Panc1 (cell line): ENCODE measurements at regions not wholly inside any gene's neighbourhood (a gene's known extent, or its start where the extent isn't known, plus 50 kb on each side); places are given as distances from the start of the nearest gene placed in this dataset.

Source experiments
- ATAC-seq: fragments of 200-7000 bp; cut with Tn5 transposase; 2 replicates; pipeline ENCODE4 v1.9.1; 2020; ENCODE audit warnings: mild to moderate bottlenecking, moderate library complexity
- BruUV-seq: library from RNA; stranded (reverse); fragments of 400-500 nt; replicated peaks from 2 replicates; lab custom pipeline; 2021; lab: Mats Ljungman, UMichigan
- CTCF ChIA-PET: fragments of 300-600 bp; sonication (Branson Sonifier 250); formaldehyde crosslinking; loops from one replicate; lab custom pipeline; 2022; ENCODE audit warnings: antibody characterized with exemption; lab: Charles Lee
- POLR2A ChIA-PET: fragments of 300-600 bp; sonication (Branson Sonifier 250); formaldehyde crosslinking; loops from one replicate; lab custom pipeline; 2022; ENCODE audit warnings: antibody characterized with exemption; lab: Charles Lee
- DNase-seq: peaks from one replicate; pipeline ENCODE4 v3.0.0-alpha.2; 2010; ENCODE audit warnings: low read depth, low spot score
- H3K27ac ChIP-seq: 2 replicates; pipeline ENCODE4 v1.5.1; 2011; ENCODE audit warnings: mild to moderate bottlenecking, low read length, inconsistent platforms
- H3K27me3 ChIP-seq: fragments of 200-500 bp; sonication (Bioruptor generic); 2 replicates; pipeline ENCODE4 v1.6.0; 2014; ENCODE audit warnings: low read length, inconsistent platforms; ENCODE audit not compliant: control insufficient read depth, insufficient read depth
- H3K36me3 ChIP-seq: fragments of 200-500 bp; sonication (Bioruptor generic); 2 replicates; pipeline ENCODE4 v1.5.1; 2014; ENCODE audit warnings: inconsistent platforms, mild to moderate bottlenecking, low read length, moderate library complexity; ENCODE audit not compliant: control insufficient read depth, insufficient read depth
- H3K4me1 ChIP-seq: 2 replicates; pipeline ENCODE4 v1.5.1; 2011; ENCODE audit warnings: inconsistent platforms, mild to moderate bottlenecking, low read length, moderate library complexity; ENCODE audit not compliant: control insufficient read depth, insufficient read depth
- H3K4me3 ChIP-seq, 2 experiments: 2 replicates each; pipeline ENCODE4 v1.5.1; 2011 to 2012; ENCODE audit warnings: low read depth in 2 of 2, low read length in 2 of 2, mild to moderate bottlenecking in 2 of 2, inconsistent platforms in 1 of 2, moderate library complexity in 1 of 2
- H3K9me3 ChIP-seq: fragments of 200-500 bp; sonication (Bioruptor generic); 2 replicates; pipeline ENCODE4 v1.5.1; 2014; ENCODE audit warnings: low read depth, mild to moderate bottlenecking, inconsistent platforms, low read length, moderate library complexity; ENCODE audit not compliant: control insufficient read depth, insufficient read depth
- POLR2AphosphoS5 ChIP-seq: IDR thresholded peaks from 2 replicates; pipeline ENCODE4 v1.6.1; 2012; ENCODE audit warnings: mild to moderate bottlenecking, low read depth, low read length, moderate library complexity
- SIN3A ChIP-seq: IDR thresholded peaks from 2 replicates; pipeline ENCODE4 v1.6.1; 2012; ENCODE audit warnings: low read depth, mild to moderate bottlenecking, low read length, moderate library complexity, borderline replicate concordance; ENCODE audit not compliant: insufficient read depth
- TCF7L2 ChIP-seq: IDR thresholded peaks from 2 replicates; pipeline ENCODE4 v1.6.1; 2011; ENCODE audit warnings: mild to moderate bottlenecking, low read depth, low read length, inconsistent platforms
- in situ Hi-C: cut with HindIII; loops from 2 replicates; pipeline ENCODE4 v1.10.0; 2016; ENCODE audit warnings: low sequenced_read_pairs, low pct_unique_long_range_greater_than_20kb
- intact Hi-C: fragments of 100-400 bp; cut with micrococcal nuclease; formaldehyde crosslinking; loops from one replicate; pipeline ENCODE4 v1.10.0; 2022; ENCODE audit not compliant: unreplicated experiment
- TF ChIP-seq, protein P1 (sequence below): fragments of 450-650 bp; IDR thresholded peaks from 2 replicates; pipeline ENCODE4 v1.5.1; 2017; ENCODE audit warnings: mild to moderate bottlenecking
- TF ChIP-seq, protein P2 (sequence below), 2 experiments: IDR thresholded peaks; 2 replicates each; pipeline ENCODE4 v1.6.1; 2011 to 2012; ENCODE audit warnings: low read depth in 2 of 2, control low read depth in 1 of 2, low read length in 1 of 2, mild to moderate bottlenecking in 1 of 2, moderate library complexity in 1 of 2; ENCODE audit not compliant: insufficient read depth in 1 of 2

DNA sequence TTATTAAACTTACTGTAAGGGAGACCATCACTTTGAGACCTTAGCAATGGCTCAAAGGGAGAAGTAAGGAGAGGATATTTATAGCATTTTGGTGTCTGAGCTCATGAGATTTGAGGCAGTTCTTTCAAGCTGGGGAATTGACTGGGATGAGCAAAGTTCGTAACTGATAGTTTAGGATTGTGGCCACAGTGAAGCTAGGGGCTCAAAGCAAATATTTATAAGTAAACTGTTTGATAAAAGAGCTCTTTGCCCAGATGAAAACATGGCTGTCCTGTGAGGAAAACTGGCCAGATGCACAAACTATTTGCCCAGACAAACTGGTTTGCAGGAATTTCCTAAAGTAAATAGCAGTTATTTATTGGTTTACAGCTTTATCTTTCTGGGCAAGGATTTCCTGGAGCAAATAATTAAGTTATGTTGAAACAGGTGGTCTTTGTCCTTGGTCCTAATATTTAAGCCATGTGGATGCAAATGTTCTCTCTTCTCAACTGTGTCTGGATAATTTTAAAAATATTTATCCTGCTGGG, 59.7 kb upstream of the TMTC4 start:
- intact Hi-C loops, result no loop called here
- H3K36me3 ChIP-seq, result no peaks in the 10 kb centered on the region
- TF ChIP-seq POLR2AphosphoS5 (no peak), TCF7L2 (no peak), SIN3A (no peak)
- TF ChIP-seq, protein P1, sequence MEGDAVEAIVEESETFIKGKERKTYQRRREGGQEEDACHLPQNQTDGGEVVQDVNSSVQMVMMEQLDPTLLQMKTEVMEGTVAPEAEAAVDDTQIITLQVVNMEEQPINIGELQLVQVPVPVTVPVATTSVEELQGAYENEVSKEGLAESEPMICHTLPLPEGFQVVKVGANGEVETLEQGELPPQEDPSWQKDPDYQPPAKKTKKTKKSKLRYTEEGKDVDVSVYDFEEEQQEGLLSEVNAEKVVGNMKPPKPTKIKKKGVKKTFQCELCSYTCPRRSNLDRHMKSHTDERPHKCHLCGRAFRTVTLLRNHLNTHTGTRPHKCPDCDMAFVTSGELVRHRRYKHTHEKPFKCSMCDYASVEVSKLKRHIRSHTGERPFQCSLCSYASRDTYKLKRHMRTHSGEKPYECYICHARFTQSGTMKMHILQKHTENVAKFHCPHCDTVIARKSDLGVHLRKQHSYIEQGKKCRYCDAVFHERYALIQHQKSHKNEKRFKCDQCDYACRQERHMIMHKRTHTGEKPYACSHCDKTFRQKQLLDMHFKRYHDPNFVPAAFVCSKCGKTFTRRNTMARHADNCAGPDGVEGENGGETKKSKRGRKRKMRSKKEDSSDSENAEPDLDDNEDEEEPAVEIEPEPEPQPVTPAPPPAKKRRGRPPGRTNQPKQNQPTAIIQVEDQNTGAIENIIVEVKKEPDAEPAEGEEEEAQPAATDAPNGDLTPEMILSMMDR, result no peak
- TF ChIP-seq, protein P2, sequence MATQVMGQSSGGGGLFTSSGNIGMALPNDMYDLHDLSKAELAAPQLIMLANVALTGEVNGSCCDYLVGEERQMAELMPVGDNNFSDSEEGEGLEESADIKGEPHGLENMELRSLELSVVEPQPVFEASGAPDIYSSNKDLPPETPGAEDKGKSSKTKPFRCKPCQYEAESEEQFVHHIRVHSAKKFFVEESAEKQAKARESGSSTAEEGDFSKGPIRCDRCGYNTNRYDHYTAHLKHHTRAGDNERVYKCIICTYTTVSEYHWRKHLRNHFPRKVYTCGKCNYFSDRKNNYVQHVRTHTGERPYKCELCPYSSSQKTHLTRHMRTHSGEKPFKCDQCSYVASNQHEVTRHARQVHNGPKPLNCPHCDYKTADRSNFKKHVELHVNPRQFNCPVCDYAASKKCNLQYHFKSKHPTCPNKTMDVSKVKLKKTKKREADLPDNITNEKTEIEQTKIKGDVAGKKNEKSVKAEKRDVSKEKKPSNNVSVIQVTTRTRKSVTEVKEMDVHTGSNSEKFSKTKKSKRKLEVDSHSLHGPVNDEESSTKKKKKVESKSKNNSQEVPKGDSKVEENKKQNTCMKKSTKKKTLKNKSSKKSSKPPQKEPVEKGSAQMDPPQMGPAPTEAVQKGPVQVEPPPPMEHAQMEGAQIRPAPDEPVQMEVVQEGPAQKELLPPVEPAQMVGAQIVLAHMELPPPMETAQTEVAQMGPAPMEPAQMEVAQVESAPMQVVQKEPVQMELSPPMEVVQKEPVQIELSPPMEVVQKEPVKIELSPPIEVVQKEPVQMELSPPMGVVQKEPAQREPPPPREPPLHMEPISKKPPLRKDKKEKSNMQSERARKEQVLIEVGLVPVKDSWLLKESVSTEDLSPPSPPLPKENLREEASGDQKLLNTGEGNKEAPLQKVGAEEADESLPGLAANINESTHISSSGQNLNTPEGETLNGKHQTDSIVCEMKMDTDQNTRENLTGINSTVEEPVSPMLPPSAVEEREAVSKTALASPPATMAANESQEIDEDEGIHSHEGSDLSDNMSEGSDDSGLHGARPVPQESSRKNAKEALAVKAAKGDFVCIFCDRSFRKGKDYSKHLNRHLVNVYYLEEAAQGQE (IDR thresholded peaks at IDR 0.05; ENCODE audit: insufficient read depth in 1 of 2, low read depth in 2 of 2, low read length in 1 of 2), result no peak
- ChIA-PET CTCF (no interaction called here), POLR2A (no interaction called here)
- no peak overlapping the region for H3K27ac ChIP-seq
- no peak overlapping the region for H3K4me3 ChIP-seq
- no peaks in the 10 kb centered on the region for H3K4me1 ChIP-seq
- no TSS peak for BruUV-seq
- DNase-seq (no peak), ATAC-seq (no peak)
- H3K9me3 ChIP-seq, result no peaks in the 10 kb centered on the region
- in situ Hi-C loops, result no loop called here
- H3K27me3 ChIP-seq, result no peaks in the 10 kb centered on the region

DNA sequence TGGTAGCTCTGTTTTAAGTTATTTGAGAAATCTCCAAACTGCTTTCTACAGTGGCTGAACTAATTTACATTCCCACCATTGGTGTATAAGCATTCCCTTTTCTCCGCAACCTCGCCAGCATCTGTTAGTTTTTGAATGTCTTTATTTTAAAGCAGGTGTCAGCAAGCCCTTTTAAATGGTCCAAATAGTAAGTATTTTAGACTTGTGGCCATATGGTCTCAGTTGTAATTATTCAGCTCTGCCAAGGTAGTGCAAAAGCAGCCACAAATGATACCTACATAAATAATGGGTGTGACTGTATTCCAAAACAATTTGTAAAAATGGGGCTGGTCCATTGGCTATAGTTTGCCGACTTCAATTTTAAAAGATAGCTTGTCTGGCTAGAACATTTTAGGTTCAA, 58.7 kb upstream of the TMTC4 start:
- in situ Hi-C loops (no loop called here), intact Hi-C loops (no loop called here)
- Histone ChIP-seq H3K4me3 (no peak overlapping the region), H3K4me1 (no peaks in the 10 kb centered on the region), H3K36me3 (no peaks in the 10 kb centered on the region), H3K27me3 (no peaks in the 10 kb centered on the region), H3K9me3 (no peaks in the 10 kb centered on the region), H3K27ac (no peak overlapping the region)
- POLR2A ChIA-PET, result no interaction called here
- TF ChIP-seq POLR2AphosphoS5 (no peak), SIN3A (no peak)
- TF ChIP-seq, protein P1, result no peak
- TF ChIP-seq, protein P2 (IDR thresholded peaks at IDR 0.05; ENCODE audit: insufficient read depth in 1 of 2, low read depth in 2 of 2, low read length in 1 of 2), result no peak
- CTCF ChIA-PET, result no interaction called here
- ATAC-seq (no peak), DNase-seq (no peak)
- no TSS peak for BruUV-seq
